GM12801 (cell line): ENCODE measurements at regions not wholly inside any gene's neighbourhood (a gene's known extent, or its start where the extent isn't known, plus 50 kb on each side); places are given as distances from the start of the nearest gene placed in this dataset.

Experiments used
- CTCF ChIP-seq: IDR thresholded peaks from one replicate; pipeline ENCODE4 v1.5.1; 2011; ENCODE audit warnings: control low read depth; ENCODE audit not compliant: insufficient read length; ENCODE audit errors: extremely low read depth

GRCh38 chr4:111631215-111631999 lies 513.8 kb upstream of the FAM241A start:
- TF ChIP-seq CTCF, result no peak

GRCh38 chr4:111632641-111633151 lies 512.6 kb upstream of the FAM241A start:
- no peak for TF ChIP-seq CTCF

DNA sequence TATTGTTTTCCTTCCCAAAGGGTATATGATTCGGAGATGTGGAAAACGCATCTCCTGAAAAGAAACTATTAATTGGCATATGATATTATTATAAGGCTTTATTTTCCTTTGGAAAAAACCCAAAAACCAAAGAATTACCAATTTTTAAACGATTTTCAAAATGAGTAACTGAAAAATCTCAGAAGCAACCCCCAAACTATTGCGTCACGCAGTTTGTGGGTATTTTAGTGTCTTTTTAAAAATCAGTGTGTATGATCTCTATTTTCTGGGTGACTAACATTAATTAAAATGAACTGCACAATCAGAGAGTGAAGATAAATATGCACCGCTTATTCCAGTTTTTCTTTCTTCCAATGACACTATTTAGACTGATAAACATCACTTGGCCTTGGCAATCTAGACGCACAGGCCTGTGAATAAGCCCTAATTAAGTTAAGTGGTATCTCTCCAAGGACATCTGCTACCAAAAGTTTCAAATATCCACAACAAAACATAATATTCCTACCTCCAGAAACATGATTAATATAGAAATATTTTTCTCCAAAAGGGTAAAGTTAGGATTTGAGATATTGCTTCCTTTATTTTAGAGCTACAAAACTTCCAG lies 511.5 kb upstream of the FAM241A start:
- TF ChIP-seq CTCF, result no peak

DNA sequence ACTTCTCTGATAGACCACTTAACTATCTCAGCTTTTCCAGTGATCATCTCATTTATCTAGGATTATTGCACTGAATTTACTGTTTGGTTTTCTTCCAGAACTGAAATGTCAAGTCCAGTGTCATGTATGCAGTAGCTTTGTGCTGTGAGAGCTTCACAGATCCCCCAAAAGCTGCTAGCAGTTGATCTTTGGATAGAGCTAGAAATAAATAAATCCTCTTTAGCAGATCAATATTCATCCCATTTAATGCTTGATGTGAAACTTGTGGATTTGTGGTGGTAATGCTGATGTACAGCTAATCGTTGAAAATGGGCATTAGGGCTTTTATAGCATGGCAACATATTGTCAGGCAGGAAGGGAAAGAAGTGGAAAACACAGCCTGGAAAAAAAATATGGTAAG lies 509.6 kb upstream of the FAM241A start:
- no peak for TF ChIP-seq CTCF

DNA sequence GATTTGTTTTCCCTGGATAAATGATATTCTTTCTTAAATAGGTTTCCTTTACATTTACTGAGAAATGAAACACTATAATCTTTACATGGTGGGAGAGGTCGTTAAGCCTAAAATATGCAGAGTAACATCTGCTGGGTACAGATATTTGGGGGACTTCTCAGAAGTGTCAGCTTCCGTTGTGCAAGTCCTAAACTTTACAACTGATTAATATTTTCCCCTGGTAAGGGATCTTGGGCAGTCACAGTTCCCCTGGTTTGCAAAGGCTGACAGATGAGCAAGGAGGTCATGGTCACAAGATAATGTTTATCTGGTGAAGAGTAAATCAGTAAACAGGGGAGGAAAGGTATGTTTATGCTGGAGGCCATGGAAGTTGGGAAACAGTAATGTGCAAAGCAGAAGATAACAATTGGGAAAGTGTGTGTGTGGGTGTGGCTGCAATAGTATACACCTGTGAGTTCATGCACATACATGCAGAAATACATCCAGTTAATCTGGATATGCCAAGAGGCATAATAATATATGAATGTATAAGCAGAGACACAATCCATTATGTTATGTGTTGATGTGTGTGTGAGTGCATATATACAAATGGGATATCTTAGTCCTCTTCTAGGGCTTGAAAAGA lies 508.2 kb upstream of the FAM241A start:
- TF ChIP-seq CTCF, result no peak

GRCh38 chr4:111639120-111639690 lies 506.0 kb upstream of the FAM241A start:
- TF ChIP-seq CTCF, result no peak

- TF ChIP-seq CTCF, result no peak
Measured at GRCh38 chr4:111639876-111640275, 505.4 kb upstream of the FAM241A start.
